Testis (tissue), 2 donors: ENCODE measurements at regions not wholly inside any gene's neighbourhood (a gene's known extent, or its start where the extent isn't known, plus 50 kb on each side); places are given as distances from the start of the nearest gene placed in this dataset.

ENCODE experiments used
- POLR2A ChIP-seq: fragments of 450-650 bp; IDR thresholded peaks from one replicate; pipeline ENCODE4 v1.6.1; 2017; ENCODE audit warnings: antibody characterized with exemption, mild to moderate bottlenecking, moderate library complexity
- TF ChIP-seq, protein P1 (sequence below), 3 experiments: fragments of 450-650 bp in 2 of 3; fragments of 200-600 bp in 1 of 3; sonication (generic) in 1 of 3; IDR thresholded peaks; one replicate each; pipeline ENCODE4 v1.5.1; 2016 to 2019; ENCODE audit warnings: antibody characterized with exemption in 3 of 3, mild to moderate bottlenecking in 2 of 3, moderate library complexity in 1 of 3

DNA sequence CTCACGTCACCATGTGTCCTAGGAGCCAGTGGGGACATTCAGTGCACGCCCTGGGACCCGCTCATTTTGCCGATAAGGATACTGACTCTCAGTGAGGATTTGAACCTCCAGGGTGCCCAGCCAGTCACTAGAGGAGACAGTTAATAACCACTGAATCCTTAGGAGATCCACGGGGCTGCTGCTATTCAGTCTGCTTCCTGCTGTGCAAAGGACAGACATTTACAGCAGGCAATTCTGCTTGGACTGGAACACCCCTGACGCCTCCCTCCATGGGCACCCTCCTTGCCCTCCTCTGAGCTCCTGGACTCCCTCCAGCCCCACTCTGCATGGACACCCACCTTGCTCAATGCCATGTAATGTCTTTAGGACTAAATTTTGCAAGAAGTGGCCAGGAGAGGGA is 265.5 kb downstream of the EIPR1 start:
- TF ChIP-seq, protein P1, sequence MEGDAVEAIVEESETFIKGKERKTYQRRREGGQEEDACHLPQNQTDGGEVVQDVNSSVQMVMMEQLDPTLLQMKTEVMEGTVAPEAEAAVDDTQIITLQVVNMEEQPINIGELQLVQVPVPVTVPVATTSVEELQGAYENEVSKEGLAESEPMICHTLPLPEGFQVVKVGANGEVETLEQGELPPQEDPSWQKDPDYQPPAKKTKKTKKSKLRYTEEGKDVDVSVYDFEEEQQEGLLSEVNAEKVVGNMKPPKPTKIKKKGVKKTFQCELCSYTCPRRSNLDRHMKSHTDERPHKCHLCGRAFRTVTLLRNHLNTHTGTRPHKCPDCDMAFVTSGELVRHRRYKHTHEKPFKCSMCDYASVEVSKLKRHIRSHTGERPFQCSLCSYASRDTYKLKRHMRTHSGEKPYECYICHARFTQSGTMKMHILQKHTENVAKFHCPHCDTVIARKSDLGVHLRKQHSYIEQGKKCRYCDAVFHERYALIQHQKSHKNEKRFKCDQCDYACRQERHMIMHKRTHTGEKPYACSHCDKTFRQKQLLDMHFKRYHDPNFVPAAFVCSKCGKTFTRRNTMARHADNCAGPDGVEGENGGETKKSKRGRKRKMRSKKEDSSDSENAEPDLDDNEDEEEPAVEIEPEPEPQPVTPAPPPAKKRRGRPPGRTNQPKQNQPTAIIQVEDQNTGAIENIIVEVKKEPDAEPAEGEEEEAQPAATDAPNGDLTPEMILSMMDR (IDR thresholded peaks at IDR 0.05) = no peak
- no peak for TF ChIP-seq POLR2A
